Natural killer cell (primary cell): ENCODE measurements at regions not wholly inside any gene's neighbourhood (a gene's known extent, or its start where the extent isn't known, plus 50 kb on each side); places are given as distances from the start of the nearest gene placed in this dataset.

Experiments used
- ATAC-seq, 3 donors: fragments of 150-1000 bp in 2 of 3; fragments of 200-7000 bp in 1 of 3; cut with Tn5 transposase; 1 replicate in 1 of 3; 2 replicates in 2 of 3; pipeline ENCODE4 v1.10.0; 2021; ENCODE audit warnings: mild to moderate bottlenecking in 2 of 3, moderate library complexity in 2 of 3
- DNase-seq, 2 donors: peaks; one replicate each; pipeline versions ENCODE4 v3.0.0 to v3.0.0-alpha.2; 2013 to 2021; ENCODE audit warnings: mixed read lengths in 1 of 2
- H3K27ac ChIP-seq: one replicate; pipeline ENCODE4 v1.5.1; 2013; ENCODE audit warnings: mild to moderate bottlenecking, low read length
- H3K27me3 ChIP-seq: one replicate; pipeline ENCODE4 v1.6.1; 2013; ENCODE audit warnings: low read length; ENCODE audit not compliant: control insufficient read depth, insufficient read depth
- H3K36me3 ChIP-seq: one replicate; pipeline ENCODE4 v1.6.1; 2013; ENCODE audit warnings: low read length; ENCODE audit not compliant: control insufficient read depth, insufficient read depth
- H3K4me1 ChIP-seq: one replicate; pipeline ENCODE4 v1.6.1; 2013; ENCODE audit warnings: low read length; ENCODE audit not compliant: control insufficient read depth, insufficient read depth
- H3K4me3 ChIP-seq: one replicate; pipeline ENCODE4 v1.5.1; 2013; ENCODE audit warnings: low read length
- H3K9me3 ChIP-seq: one replicate; pipeline ENCODE4 v1.6.1; 2013; ENCODE audit warnings: low read length; ENCODE audit not compliant: control insufficient read depth, insufficient read depth
- H3K27ac Mint-ChIP-seq, 2 donors: one replicate each; pipeline ENCODE4 v1.8.0; 2022; ENCODE audit warnings: mild to moderate bottlenecking in 2 of 2, mixed read lengths in 2 of 2, moderate library complexity in 1 of 2
- H3K27me3 Mint-ChIP-seq, 2 donors: one replicate each; pipeline ENCODE4 v1.8.0; 2022; ENCODE audit warnings: low read depth in 2 of 2, mixed read lengths in 2 of 2
- H3K36me3 Mint-ChIP-seq: one replicate; pipeline ENCODE4 v1.8.0; 2022; ENCODE audit warnings: mixed read lengths
- H3K4me1 Mint-ChIP-seq, 2 donors: one replicate each; pipeline ENCODE4 v1.8.0; 2022; ENCODE audit warnings: mixed read lengths in 2 of 2
- H3K4me3 Mint-ChIP-seq: one replicate; pipeline ENCODE4 v1.8.0; 2022; ENCODE audit warnings: mild to moderate bottlenecking, moderate library complexity, mixed read lengths
- H3K9me3 Mint-ChIP-seq, 2 donors: one replicate each; pipeline ENCODE4 v1.8.0; 2022; ENCODE audit warnings: mixed read lengths in 2 of 2
- CTCF ChIP-seq: fragments of 200-600 bp; IDR thresholded peaks from one replicate; pipeline ENCODE4 v1.8.0; 2022; ENCODE audit warnings: antibody characterized with exemption
- WGBS: methylation state at CpG from one replicate; pipeline ENCODE4 v1.1.7; 2013; ENCODE audit warnings: missing lambda C conversion rate; ENCODE audit not compliant: insufficient coverage; 5-methylcytosine and 5-hydroxymethylcytosine counted together
- intact Hi-C: fragments of 100-400 bp; cut with micrococcal nuclease; formaldehyde crosslinking; loops from one replicate; pipeline ENCODE4 v1.14.2; 2022

- intact Hi-C loops = no loop called here
- Histone ChIP-seq H3K36me3 (no peaks in the 10 kb centered on the region), H3K27ac (no peak overlapping the region), H3K4me1 (no peaks in the 10 kb centered on the region), H3K27me3 (no peaks in the 10 kb centered on the region), H3K9me3 (no peaks in the 10 kb centered on the region), H3K4me3 (no peak overlapping the region)
- Mint-ChIP-seq H3K9me3 (peaks cover 2 to 3% of the 10 kb centered on the region in 2 donors), H3K4me3 (no peak overlapping the region), H3K4me1 (no peaks in the 10 kb centered on the region), H3K27me3 (no peaks in the 10 kb centered on the region), H3K27ac (no peak overlapping the region), H3K36me3 (no peaks in the 10 kb centered on the region)
- ATAC-seq (no peak), DNase-seq (no peak)
- 57% methylated on average over 1 of the region's 1 CpG for WGBS
- TF ChIP-seq CTCF = no peak
Observed at GRCh38 chr2:157152362-157152761, 105.1 kb upstream of the GALNT5 start.

GRCh38 chr2:157155992-157156391, 101.5 kb upstream of the GALNT5 start:
- H3K4me1 Mint-ChIP-seq = no peaks in the 10 kb centered on the region
- no peak overlapping the region for H3K27ac Mint-ChIP-seq
- H3K27me3 ChIP-seq = no peaks in the 10 kb centered on the region
- no peak for DNase-seq
- H3K4me3 Mint-ChIP-seq = no peak overlapping the region
- no peak overlapping the region for H3K4me3 ChIP-seq
- H3K27ac ChIP-seq = no peak overlapping the region
- no peak for ATAC-seq
- peaks cover 0 to 3% of the 10 kb centered on the region in 2 donors for H3K9me3 Mint-ChIP-seq
- WGBS = 73% methylated on average over 1 of the region's 1 CpG
- H3K36me3 ChIP-seq = no peaks in the 10 kb centered on the region
- H3K36me3 Mint-ChIP-seq = no peaks in the 10 kb centered on the region
- no peak for TF ChIP-seq CTCF
- no peaks in the 10 kb centered on the region for H3K9me3 ChIP-seq
- H3K4me1 ChIP-seq = no peaks in the 10 kb centered on the region
- intact Hi-C loops = no loop called here
- no peaks in the 10 kb centered on the region for H3K27me3 Mint-ChIP-seq

GRCh38 chr2:157158111-157158510, 99.4 kb upstream of the GALNT5 start:
- no peak overlapping the region for H3K27ac Mint-ChIP-seq

More at GRCh38 chr2:157158111-157158510, 99.4 kb upstream of the GALNT5 start:
- H3K9me3 Mint-ChIP-seq = peaks cover 0 to 3% of the 10 kb centered on the region in 2 donors
- H3K36me3 Mint-ChIP-seq = no peaks in the 10 kb centered on the region
- Histone ChIP-seq H3K36me3 (no peaks in the 10 kb centered on the region), H3K27ac (no peak overlapping the region), H3K27me3 (no peaks in the 10 kb centered on the region), H3K9me3 (no peaks in the 10 kb centered on the region), H3K4me1 (no peaks in the 10 kb centered on the region), H3K4me3 (no peak overlapping the region)
- DNase-seq = no peak
- H3K4me1 Mint-ChIP-seq = no peaks in the 10 kb centered on the region
- H3K4me3 Mint-ChIP-seq = no peak overlapping the region
- no peak for ATAC-seq
- H3K27me3 Mint-ChIP-seq = no peaks in the 10 kb centered on the region
- intact Hi-C loops = no loop called here
- WGBS = 73% methylated on average over 1 of the region's 1 CpG
- TF ChIP-seq CTCF = no peak
